SJCRH30 (cell line): ENCODE measurements at regions not wholly inside any gene's neighbourhood (a gene's known extent, or its start where the extent isn't known, plus 50 kb on each side); places are given as distances from the start of the nearest gene placed in this dataset.

Source experiments
- DNase-seq, 2 experiments: peaks; one replicate each; pipeline ENCODE4 v3.0.0-alpha.2; 2015 to 2020
- H3K27ac ChIP-seq: fragments of 250-450 bp; sonication (Bioruptor Pico); 2 replicates; pipeline ENCODE4 v1.5.1; 2020; ENCODE audit warnings: mild to moderate bottlenecking, moderate library complexity
- H3K27me3 ChIP-seq: fragments of 250-450 bp; sonication (Bioruptor Pico); 2 replicates; pipeline ENCODE4 v1.5.1; 2020; ENCODE audit warnings: mild to moderate bottlenecking, moderate library complexity
- H3K36me3 ChIP-seq: fragments of 250-450 bp; sonication (Bioruptor Pico); 2 replicates; pipeline ENCODE4 v1.5.1; 2020; ENCODE audit warnings: mild to moderate bottlenecking, moderate library complexity
- H3K4me1 ChIP-seq: fragments of 250-450 bp; sonication (Bioruptor Pico); 2 replicates; pipeline ENCODE4 v1.5.1; 2020; ENCODE audit warnings: mild to moderate bottlenecking, moderate library complexity
- H3K4me3 ChIP-seq: fragments of 250-450 bp; sonication (Bioruptor Pico); 2 replicates; pipeline ENCODE4 v1.5.1; 2020; ENCODE audit warnings: mild to moderate bottlenecking, moderate library complexity
- H3K9me3 ChIP-seq: fragments of 250-450 bp; sonication (Bioruptor Pico); replicated peaks from 2 replicates; pipeline ENCODE4 v1.5.1; 2020; ENCODE audit warnings: mild to moderate bottlenecking, moderate library complexity

- no peak overlapping the region for H3K4me3 ChIP-seq
- H3K27me3 ChIP-seq, result peaks cover 6% of the 10 kb centered on the region; the same call in 1 of the 2 replicates
- no peak for DNase-seq
- no peaks in the 10 kb centered on the region for H3K4me1 ChIP-seq
- no peaks in the 10 kb centered on the region for H3K36me3 ChIP-seq
- H3K9me3 ChIP-seq, result no peaks in the 10 kb centered on the region
- no peak overlapping the region for H3K27ac ChIP-seq
Measured at GRCh38 chr20:21653628-21654027, 51.8 kb upstream of the PAX1 start.

- H3K9me3 ChIP-seq, result no peaks in the 10 kb centered on the region; the same call in 1 of the 2 replicates
- no peak for DNase-seq
- no peaks in the 10 kb centered on the region for H3K36me3 ChIP-seq
- no peak overlapping the region for H3K27ac ChIP-seq
- H3K27me3 ChIP-seq, result no peaks in the 10 kb centered on the region; the same call in 1 of the 2 replicates
- no peaks in the 10 kb centered on the region for H3K4me1 ChIP-seq
- H3K4me3 ChIP-seq, result no peak overlapping the region
Measured at GRCh38 chr20:21643417-21643816, 62.0 kb upstream of the PAX1 start.

- Histone ChIP-seq H3K4me1 (no peaks in the 10 kb centered on the region), H3K4me3 (no peak overlapping the region), H3K27ac (no peak overlapping the region), H3K9me3 (no peaks in the 10 kb centered on the region; the same call in 1 of the 2 replicates), H3K36me3 (no peaks in the 10 kb centered on the region), H3K27me3 (no peaks in the 10 kb centered on the region; the same call in 1 of the 2 replicates)
- peak in 1 of 2 experiments; percentile 13 for DNase-seq
Measured at GRCh38 chr20:21640556-21640955, 64.9 kb upstream of the PAX1 start.

- DNase-seq, result no peak
Measured at GRCh38 chr20:21633829-21634228, 71.6 kb upstream of the PAX1 start.

GRCh38 chr20:21632735-21633053 lies 72.8 kb upstream of the PAX1 start:
- Histone ChIP-seq H3K9me3 (no peaks in the 10 kb centered on the region), H3K27me3 (no peaks in the 10 kb centered on the region), H3K4me1 (no peaks in the 10 kb centered on the region), H3K27ac (no peak overlapping the region), H3K4me3 (no peak overlapping the region), H3K36me3 (no peaks in the 10 kb centered on the region)
- no peak for DNase-seq

More at GRCh38 chr20:21633829-21634228, 71.6 kb upstream of the PAX1 start:
- Histone ChIP-seq H3K4me1 (no peaks in the 10 kb centered on the region), H3K36me3 (no peaks in the 10 kb centered on the region), H3K9me3 (no peaks in the 10 kb centered on the region), H3K27ac (no peak overlapping the region), H3K27me3 (no peaks in the 10 kb centered on the region), H3K4me3 (no peak overlapping the region)

DNA sequence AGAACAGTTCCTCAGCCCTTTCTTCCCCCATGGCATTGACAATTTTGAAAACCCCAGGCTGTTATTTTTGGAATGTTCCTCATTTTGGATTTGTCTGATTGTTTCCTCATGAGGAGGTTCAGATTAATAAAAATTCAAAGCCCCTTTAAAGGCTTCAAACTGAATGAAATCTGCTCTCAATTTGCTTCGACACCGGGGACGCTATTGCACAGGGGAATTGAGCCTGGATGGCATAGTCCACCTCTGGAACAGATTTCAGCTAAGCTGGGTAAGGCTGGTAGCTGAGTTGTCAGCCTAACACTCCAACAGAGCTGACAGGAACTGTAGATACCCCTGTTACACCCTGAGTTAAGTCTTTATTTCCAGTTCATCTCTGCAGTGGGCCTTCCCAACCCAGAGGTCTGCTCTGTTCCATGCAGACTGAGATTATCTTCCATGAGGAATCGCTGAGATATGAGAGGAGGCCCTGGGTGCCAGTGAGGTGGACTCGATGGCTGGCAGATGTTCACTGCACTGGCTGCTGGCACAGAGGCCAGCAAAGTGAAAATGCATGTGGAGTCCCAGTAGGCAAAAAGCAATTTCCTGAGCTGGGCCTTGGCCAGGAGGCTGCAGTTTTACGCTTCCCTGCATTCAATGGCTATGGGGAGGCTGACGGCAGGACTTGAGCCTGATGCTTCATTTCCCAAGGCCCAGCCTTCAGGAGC lies 73.3 kb upstream of the PAX1 start:
- H3K9me3 ChIP-seq, result no peaks in the 10 kb centered on the region
- H3K4me3 ChIP-seq, result no peak overlapping the region
- DNase-seq, result no peak
- no peak overlapping the region for H3K27ac ChIP-seq
- no peaks in the 10 kb centered on the region for H3K4me1 ChIP-seq
- H3K27me3 ChIP-seq, result no peaks in the 10 kb centered on the region
- no peaks in the 10 kb centered on the region for H3K36me3 ChIP-seq

GRCh38 chr20:21628800-21629199 lies 76.7 kb upstream of the PAX1 start:
- H3K27me3 ChIP-seq, result no peaks in the 10 kb centered on the region
- no peak for DNase-seq
- no peaks in the 10 kb centered on the region for H3K36me3 ChIP-seq
- H3K27ac ChIP-seq, result no peak overlapping the region
- H3K9me3 ChIP-seq, result no peaks in the 10 kb centered on the region
- no peaks in the 10 kb centered on the region for H3K4me1 ChIP-seq
- H3K4me3 ChIP-seq, result no peak overlapping the region

- H3K9me3 ChIP-seq, result no peaks in the 10 kb centered on the region
- no peaks in the 10 kb centered on the region for H3K36me3 ChIP-seq
- no peaks in the 10 kb centered on the region for H3K27me3 ChIP-seq
- peaks cover 2% of the 10 kb centered on the region for H3K4me1 ChIP-seq
- H3K4me3 ChIP-seq, result no peak overlapping the region
- no peak overlapping the region for H3K27ac ChIP-seq
- DNase-seq, result no peak
Measured at GRCh38 chr20:21623781-21624094, 81.7 kb upstream of the PAX1 start.

DNA sequence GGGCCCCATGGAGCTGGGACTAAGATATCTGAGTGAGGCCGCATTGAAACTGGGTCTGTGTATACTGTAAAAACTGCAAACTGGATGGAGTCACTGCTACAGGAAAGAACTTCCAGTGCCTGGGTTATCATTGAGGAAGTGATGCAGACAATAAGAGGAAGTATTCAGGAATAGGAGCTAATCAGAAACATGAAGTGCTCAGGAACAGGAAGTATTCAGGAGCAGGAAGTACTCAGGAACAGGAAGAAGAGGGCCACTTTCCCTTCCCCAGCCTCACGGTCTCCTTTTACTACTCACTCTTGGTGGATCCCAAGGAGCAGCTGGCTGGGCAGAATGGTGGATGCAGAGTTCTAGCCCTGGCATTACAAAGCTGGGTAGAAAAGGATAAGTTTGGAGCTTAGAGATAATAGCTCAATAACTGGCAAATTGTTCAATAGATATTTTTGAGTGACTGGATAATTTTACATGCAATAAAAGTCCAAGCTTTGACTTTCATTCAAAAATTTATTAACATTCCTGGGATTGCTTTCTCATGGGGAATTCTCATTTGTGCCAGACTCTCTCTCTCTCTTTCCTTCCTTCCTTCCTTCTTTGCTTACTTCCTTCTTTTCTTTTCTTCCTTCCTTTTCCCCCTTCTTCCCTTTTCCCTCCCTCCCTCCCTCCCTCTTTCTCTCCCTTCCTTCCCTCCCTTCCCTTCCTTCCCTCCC lies 82.2 kb upstream of the PAX1 start:
- no peaks in the 10 kb centered on the region for H3K36me3 ChIP-seq
- H3K27ac ChIP-seq, result no peak overlapping the region
- H3K4me1 ChIP-seq, result peaks cover 4% of the 10 kb centered on the region
- H3K27me3 ChIP-seq, result no peaks in the 10 kb centered on the region
- DNase-seq, result no peak
- H3K4me3 ChIP-seq, result no peak overlapping the region
- no peaks in the 10 kb centered on the region for H3K9me3 ChIP-seq

GRCh38 chr20:21622097-21622857 lies 83.2 kb upstream of the PAX1 start:
- no peak for DNase-seq
- H3K27me3 ChIP-seq, result no peaks in the 10 kb centered on the region
- H3K27ac ChIP-seq, result no peak overlapping the region

GRCh38 chr20:21618759-21619416 lies 86.6 kb upstream of the PAX1 start:
- Histone ChIP-seq H3K27me3 (no peaks in the 10 kb centered on the region), H3K36me3 (no peaks in the 10 kb centered on the region), H3K4me3 (no peak overlapping the region), H3K4me1 (peaks cover 4% of the 10 kb centered on the region), H3K27ac (no peak overlapping the region), H3K9me3 (no peaks in the 10 kb centered on the region)
- DNase-seq, result peak in 1 of 2 experiments; percentile 20

More at GRCh38 chr20:21622097-21622857, 83.2 kb upstream of the PAX1 start:
- Histone ChIP-seq H3K4me1 (peaks cover 4% of the 10 kb centered on the region), H3K4me3 (no peak overlapping the region), H3K36me3 (no peaks in the 10 kb centered on the region), H3K9me3 (no peaks in the 10 kb centered on the region)

DNA sequence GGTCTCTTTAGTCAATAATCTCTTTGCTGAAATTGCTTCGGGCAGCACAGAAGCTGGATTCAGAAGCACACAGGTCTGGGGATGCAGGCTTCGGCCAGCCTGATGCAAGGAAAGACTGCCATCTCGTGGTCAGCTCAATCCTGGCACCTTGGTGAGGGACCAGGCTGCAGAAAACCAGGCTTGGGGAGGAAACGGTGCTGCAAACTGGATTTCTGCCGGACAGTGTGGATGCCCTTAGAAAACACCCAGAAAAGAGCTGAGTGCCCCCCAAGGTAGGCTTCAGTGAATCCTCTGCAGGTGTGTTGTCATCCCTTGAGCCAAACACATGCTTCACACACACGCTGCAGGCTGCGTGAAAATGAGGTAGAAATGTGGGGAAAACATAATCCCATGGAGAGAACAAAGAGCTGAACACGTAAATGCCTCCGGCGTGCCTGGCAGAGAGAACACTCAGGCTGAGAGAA lies 89.8 kb upstream of the PAX1 start:
- Histone ChIP-seq H3K27me3 (no peaks in the 10 kb centered on the region), H3K36me3 (no peaks in the 10 kb centered on the region), H3K27ac (no peak overlapping the region), H3K4me3 (no peak overlapping the region), H3K9me3 (no peaks in the 10 kb centered on the region), H3K4me1 (peaks cover 4% of the 10 kb centered on the region)
- peak; percentile 58 to 80 for DNase-seq

GRCh38 chr20:21614980-21615379 lies 90.5 kb upstream of the PAX1 start:
- Histone ChIP-seq H3K27me3 (no peaks in the 10 kb centered on the region), H3K9me3 (no peaks in the 10 kb centered on the region), H3K4me3 (no peak overlapping the region), H3K36me3 (no peaks in the 10 kb centered on the region), H3K4me1 (peaks cover 4% of the 10 kb centered on the region), H3K27ac (no peak overlapping the region)
- DNase-seq, result no peak

DNA sequence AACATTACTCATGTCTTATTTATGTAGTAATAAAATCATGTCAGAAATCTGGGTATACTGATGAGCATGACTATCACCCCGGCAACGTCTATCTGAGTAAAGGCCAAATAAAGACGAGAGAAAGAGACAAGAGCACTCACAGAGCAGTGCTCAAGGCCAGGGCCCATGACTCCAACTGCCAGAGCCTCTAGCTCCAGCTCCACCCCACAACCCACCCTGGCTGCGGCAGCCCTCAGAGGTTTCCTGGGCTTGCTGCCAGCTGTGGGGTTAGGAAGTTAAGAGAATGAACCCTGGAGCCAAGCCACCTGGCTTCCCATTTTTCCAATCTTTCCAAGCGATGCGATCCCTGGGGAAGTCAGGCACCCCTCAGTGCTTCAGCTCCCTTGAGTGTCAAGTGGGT lies 92.0 kb upstream of the PAX1 start:
- Histone ChIP-seq H3K9me3 (no peaks in the 10 kb centered on the region), H3K27ac (no peak overlapping the region), H3K4me1 (no peaks in the 10 kb centered on the region; the same call in 1 of the 2 replicates), H3K36me3 (no peaks in the 10 kb centered on the region), H3K27me3 (no peaks in the 10 kb centered on the region), H3K4me3 (no peak overlapping the region)
- peak; percentile 66 to 78 for DNase-seq

- Histone ChIP-seq H3K36me3 (no peaks in the 10 kb centered on the region), H3K27me3 (0 out of 2 replicates have a peak, but pooled peaks cover 2% of the 10 kb centered on the region), H3K4me1 (no peaks in the 10 kb centered on the region), H3K9me3 (no peaks in the 10 kb centered on the region), H3K27ac (no peak overlapping the region), H3K4me3 (no peak overlapping the region)
- DNase-seq, result no peak
Measured at GRCh38 chr20:21609981-21610380, 95.5 kb upstream of the PAX1 start.
